ENCODE measurements at regions not wholly inside any gene's neighbourhood (a gene's known extent, or its start where the extent isn't known, plus 50 kb on each side); places are given as distances from the start of the nearest gene placed in this dataset.

DNA sequence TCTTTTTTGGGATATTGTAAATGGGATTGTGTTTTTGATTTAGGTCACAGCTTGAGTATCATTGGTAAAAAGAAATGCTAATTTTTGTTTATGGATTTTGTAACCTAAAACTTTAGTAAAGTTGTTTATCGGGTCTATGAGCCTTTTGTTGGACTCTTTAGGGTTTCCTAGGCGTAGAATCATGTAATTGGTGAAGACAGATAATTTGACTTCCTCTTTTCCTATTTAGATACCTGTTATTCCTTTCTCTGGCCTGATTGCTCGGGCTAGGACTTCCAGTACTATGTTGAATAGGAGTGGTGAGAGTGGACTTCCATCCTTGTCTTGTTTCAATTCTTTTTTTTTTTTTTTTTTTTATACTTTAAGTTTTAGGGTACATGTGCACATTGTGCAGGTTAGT, 149.0 kb downstream of the QPCT start:
- TF ChIP-seq CTCF (conservative IDR thresholded peaks at IDR 0.05; ENCODE audit: low read length) (no peak), EZH2phosphoT487 (IDR thresholded peaks at IDR 0.05; ENCODE audit: borderline replicate concordance, low read depth, low read length) (no peak)
